BJ (cell line): ENCODE measurements at regions not wholly inside any gene's neighbourhood (a gene's known extent, or its start where the extent isn't known, plus 50 kb on each side); places are given as distances from the start of the nearest gene placed in this dataset.

Source experiments
- CTCF ChIA-PET: fragments of 350-600 bp; formaldehyde crosslinking; extraction: SDS; loops from one replicate; lab custom pipeline; 2021; ENCODE audit warnings: antibody characterized with exemption, inconsistent platforms; lab: Yijun Ruan, JAX
- POLR2A ChIA-PET: fragments of 300-600 bp; sonication (Branson Sonifier 250); formaldehyde crosslinking; extraction: SDS; loops from one replicate; lab custom pipeline; 2021; ENCODE audit warnings: antibody characterized with exemption; lab: Charles Lee
- DNase-seq: peaks from one replicate; pipeline ENCODE4 v3.0.0-alpha.2; 2011; ENCODE audit warnings: low read depth
- H3K27me3 ChIP-seq: 2 replicates; pipeline ENCODE4 v1.6.0; 2011; ENCODE audit warnings: low read length; ENCODE audit not compliant: control insufficient read depth, insufficient read depth
- H3K36me3 ChIP-seq: 2 replicates; pipeline ENCODE4 v1.5.1; 2011; ENCODE audit warnings: low read length; ENCODE audit not compliant: control insufficient read depth, insufficient read depth
- H3K4me3 ChIP-seq: 2 replicates; pipeline ENCODE4 v1.5.1; 2011; ENCODE audit warnings: low read depth, mild to moderate bottlenecking, control low read depth, low read length
- TF ChIP-seq, protein P1 (sequence below): IDR thresholded peaks from 2 replicates; pipeline ENCODE4 v1.5.1; 2011; ENCODE audit warnings: low read depth, mild to moderate bottlenecking, control low read depth, inconsistent platforms, low read length, moderate library complexity; ENCODE audit not compliant: insufficient read depth

DNA sequence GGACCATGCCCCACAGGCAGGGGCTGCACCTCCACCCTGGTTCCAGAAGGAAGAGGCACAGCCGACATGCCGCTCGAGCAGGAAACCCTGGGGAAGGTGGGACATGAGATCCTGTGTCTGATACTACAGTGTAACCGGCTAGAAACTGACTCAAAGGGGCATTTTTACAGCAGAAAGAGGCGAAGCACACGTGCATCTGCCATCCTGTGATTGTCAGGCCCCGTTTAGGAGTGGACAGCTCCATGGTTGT, 62.7 kb downstream of the SIK1 start:
- DNase-seq = no peak
- ChIA-PET POLR2A (no interaction called here), CTCF (no interaction called here)
- H3K4me3 ChIP-seq = no peak overlapping the region
- TF ChIP-seq, protein P1, sequence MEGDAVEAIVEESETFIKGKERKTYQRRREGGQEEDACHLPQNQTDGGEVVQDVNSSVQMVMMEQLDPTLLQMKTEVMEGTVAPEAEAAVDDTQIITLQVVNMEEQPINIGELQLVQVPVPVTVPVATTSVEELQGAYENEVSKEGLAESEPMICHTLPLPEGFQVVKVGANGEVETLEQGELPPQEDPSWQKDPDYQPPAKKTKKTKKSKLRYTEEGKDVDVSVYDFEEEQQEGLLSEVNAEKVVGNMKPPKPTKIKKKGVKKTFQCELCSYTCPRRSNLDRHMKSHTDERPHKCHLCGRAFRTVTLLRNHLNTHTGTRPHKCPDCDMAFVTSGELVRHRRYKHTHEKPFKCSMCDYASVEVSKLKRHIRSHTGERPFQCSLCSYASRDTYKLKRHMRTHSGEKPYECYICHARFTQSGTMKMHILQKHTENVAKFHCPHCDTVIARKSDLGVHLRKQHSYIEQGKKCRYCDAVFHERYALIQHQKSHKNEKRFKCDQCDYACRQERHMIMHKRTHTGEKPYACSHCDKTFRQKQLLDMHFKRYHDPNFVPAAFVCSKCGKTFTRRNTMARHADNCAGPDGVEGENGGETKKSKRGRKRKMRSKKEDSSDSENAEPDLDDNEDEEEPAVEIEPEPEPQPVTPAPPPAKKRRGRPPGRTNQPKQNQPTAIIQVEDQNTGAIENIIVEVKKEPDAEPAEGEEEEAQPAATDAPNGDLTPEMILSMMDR = no peak
- H3K36me3 ChIP-seq = no peaks in the 10 kb centered on the region
- no peaks in the 10 kb centered on the region for H3K27me3 ChIP-seq

DNA sequence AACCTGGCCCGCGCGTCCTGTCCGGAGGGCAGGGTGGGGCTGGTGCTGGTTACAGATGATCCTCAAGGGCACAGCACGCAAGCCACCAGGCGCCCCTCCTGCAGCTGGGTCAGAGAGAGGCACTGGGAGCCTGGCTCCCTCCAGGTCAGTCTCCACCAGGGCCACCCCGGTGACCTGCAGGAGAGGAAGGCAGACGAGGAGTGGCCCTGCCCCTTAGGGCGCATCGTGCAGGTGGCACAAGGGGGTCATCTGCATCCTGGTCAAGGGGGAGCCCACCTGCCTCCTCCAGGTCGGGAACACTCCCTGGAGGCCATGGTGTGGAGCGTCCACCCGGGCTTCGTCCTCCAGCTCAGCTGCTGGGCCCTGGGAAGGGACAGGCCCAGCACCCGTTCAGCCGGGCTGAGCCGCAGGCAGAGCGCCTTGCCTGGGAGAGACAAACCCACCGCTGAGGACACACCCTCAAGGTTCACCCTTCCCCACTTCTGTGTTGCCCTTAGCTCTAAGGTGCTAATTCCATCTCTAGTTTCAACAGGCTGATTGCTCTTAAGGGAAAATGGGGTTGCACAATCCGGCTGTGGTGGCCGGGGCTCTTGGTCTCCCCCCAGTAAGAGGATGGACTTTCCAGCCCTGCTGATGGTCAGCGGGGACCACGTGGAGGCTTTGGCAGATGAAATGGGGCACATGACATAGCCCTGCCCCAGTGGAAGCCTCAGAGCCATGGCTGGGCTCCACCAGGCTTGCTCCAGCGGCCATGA, 63.2 kb downstream of the SIK1 start:
- TF ChIP-seq, protein P1 = no peak
- CTCF ChIA-PET = no interaction called here
- Histone ChIP-seq H3K4me3 (no peak overlapping the region), H3K36me3 (no peaks in the 10 kb centered on the region), H3K27me3 (no peaks in the 10 kb centered on the region)
- no peak for DNase-seq
- POLR2A ChIA-PET = no interaction called here

DNA sequence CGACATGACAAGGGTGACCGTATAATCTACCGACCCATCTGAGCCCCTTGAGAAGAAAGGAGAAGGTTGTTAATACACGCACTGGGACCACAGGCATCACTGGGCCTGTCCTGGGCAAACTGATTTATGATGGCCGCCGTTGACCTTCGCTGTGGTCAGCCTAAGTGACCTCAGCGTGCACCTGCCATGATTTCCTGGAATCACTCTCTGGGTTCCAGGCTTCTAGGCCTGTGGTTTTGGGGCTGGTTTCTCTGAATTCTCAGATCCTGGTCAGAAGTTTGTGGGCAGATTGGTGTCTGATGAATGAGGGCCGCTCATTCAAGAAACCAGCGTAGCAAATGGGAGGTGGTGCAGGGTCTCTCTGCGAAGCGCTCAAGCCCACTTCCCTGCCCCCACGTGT, 64.0 kb downstream of the SIK1 start:
- no peak for DNase-seq
- TF ChIP-seq, protein P1 = no peak
- CTCF ChIA-PET = interaction anchor here (1.5 kb wide), 1 partner anchor 283 kb away, joined by 4 read pairs; no protein-coding TSS in a partner anchor
- Histone ChIP-seq H3K27me3 (no peaks in the 10 kb centered on the region), H3K4me3 (no peak overlapping the region), H3K36me3 (no peaks in the 10 kb centered on the region)
- POLR2A ChIA-PET = interaction anchor here (0.7 kb wide), 1 partner anchor 29 kb away, joined by 3 read pairs; no protein-coding TSS in a partner anchor

DNA sequence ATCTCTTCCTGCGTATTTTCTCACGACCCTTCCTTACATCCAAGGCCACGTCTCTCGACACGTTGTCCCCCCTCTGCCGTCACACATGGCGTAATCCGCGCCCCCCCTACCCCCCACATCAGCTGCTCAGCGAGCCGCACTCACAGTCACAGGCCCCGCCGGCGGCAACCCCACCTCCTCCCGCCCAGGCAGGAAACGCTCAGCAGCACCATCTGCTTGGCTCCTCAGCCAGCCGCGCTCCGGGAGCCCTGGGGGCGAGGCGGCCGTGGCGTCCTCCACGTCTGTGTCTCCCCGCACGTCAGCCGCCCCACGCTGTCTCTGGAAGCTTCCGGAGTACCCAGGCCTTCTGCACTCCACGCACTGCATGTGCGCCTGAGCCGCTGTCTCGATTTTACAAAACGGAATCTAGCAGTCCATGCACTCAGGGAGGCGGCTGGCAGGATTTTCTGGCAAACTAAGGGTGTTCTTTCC, 64.6 kb downstream of the SIK1 start:
- H3K4me3 ChIP-seq = peak overlapping the region; percentile 5; the same call in 1 of the 2 replicates
- no peaks in the 10 kb centered on the region for H3K27me3 ChIP-seq
- peak; percentile 59 for DNase-seq
- TF ChIP-seq, protein P1 = peak; percentile 7; the same call in 1 of the 2 replicates
- H3K36me3 ChIP-seq = no peaks in the 10 kb centered on the region
- ChIA-PET POLR2A (interaction anchor here (0.7 kb wide), 1 partner anchor 29 kb away, joined by 3 read pairs; no protein-coding TSS in a partner anchor), CTCF (interaction anchor here (1.5 kb wide), 1 partner anchor 283 kb away, joined by 4 read pairs; no protein-coding TSS in a partner anchor)

DNA sequence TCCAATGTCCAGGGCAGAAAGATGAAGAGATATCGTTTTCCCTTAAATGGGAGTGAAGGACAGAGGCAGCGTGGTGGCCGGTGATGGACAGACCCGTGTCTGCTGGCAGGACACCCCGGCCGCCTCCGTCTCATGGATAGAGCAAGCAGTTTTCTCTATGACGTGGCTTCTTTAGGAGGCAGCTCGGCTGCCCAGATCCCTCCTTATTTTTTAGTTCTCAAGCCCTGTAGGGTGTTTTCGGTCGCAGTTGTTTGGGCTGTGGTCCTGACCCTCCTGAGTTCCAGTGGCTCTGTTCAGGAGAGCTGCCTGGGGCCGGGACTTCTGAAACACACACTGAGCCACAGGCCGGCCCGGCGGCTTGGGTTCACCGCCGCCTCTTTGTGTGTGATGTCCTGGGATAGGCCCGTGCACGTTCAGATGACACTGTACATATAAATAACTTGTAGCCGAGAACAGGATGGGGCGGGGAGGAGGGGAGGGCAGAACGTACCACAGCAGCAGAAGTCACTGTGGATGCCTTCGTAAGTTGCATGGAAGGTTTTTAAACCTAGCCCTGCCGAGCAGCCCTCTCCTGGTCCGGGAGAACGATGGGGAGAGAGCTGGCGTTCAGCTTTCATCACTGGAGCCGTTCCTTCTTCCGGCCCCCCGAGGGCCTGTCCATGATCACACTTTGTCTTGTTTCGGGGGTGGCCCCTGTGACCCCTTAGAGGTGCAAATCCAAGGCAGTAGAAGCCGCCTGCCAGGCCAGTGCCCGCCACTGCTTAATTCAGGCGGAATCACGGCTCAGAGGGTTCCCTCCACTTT, 65.2 kb downstream of the SIK1 start:
- CTCF ChIA-PET = interaction anchor here (0.9 to 1.5 kb wide), 2 partner anchors 284 to 293 kb away, joined by 3 to 4 read pairs; no protein-coding TSS in a partner anchor
- DNase-seq = no peak
- Histone ChIP-seq H3K4me3 (peak overlapping the region; percentile 5), H3K36me3 (no peaks in the 10 kb centered on the region), H3K27me3 (no peaks in the 10 kb centered on the region)
- POLR2A ChIA-PET = no interaction called here
- TF ChIP-seq, protein P1 = no peak
